ENCODE measurements at regions not wholly inside any gene's neighbourhood (a gene's known extent, or its start where the extent isn't known, plus 50 kb on each side); places are given as distances from the start of the nearest gene placed in this dataset.
"Not testable (repeated sequence)": the region's sequence is repeated elsewhere in the genome, so short reads cannot be mapped to it uniquely, and the experiment has no call there.

DNA sequence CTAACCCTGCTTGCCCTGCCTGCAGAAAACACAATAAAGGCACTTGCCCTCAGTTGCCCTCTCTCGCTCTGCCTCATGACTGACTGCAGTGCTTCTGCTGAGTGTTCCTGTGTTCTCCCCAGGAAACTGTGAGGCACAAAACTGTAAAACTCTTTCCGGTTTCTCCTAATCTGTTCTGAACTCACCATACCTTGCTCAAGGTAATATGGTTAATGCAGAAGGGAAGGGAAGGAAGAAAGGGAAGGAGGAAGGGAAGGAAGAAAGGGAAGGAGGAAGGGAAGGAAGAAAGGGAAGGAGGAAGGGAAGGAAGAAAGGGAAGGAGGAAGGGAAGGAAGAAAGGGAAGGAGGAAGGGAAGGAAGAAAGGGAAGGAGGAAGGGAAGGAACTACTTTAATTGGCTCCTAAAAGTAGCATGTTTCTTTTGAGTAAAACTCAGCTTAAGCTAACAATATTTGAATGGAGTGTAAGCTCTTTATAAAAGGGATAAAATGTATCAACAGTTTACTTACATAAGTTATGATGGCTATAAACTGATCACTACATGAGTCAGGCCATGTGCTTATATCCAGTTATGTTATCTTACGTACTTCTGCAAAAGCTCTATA is 334.0 kb upstream of the CLEC14A start:
- no peak for DNase-seq (ENCODE audit: low read depth, low spot score)

DNA sequence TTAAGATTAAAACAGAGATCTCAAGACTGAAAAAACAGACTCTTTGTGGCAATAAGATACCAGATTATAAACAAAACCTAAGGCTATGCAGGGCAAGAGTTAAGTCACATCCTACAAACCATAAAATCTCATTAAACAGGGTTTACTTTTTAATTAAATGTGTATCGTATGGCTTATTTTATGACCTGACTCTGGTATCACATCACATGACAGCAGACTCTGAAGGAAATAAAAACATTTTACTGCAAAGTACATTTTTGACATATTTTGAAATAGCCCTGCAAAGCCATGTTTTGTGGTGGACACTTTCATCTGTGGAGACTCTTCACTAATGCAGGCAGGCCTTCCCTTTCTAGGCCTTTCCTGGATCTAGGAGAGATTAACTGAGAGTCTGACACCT is 327.6 kb upstream of the CLEC14A start:
- DNase-seq (ENCODE audit: low read depth, low spot score) = no peak

- DNase-seq (ENCODE audit: low read depth, low spot score) = no peak
These were observed 322.4 kb upstream of the CLEC14A start for GRCh38 chr14:38578278-38578681.

DNA sequence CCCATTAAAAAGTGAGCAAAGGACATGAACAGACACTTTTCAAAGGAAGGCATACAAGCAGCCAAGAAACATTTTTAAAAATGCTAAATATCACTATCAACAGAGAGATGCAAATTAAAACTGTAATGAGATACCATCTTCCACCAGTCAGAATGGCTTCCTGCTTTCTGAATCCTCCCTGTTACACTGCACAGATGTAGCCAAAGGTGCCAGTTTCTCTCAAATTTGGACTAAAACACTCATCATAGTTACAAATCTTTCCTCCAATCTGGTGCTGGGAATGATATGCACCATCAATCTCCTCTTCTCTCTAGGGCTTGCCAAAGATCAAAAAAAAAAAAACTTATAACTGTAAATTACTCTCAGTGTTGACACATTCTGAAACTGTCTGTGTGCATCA is 311.8 kb upstream of the CLEC14A start:
- DNase-seq (ENCODE audit: low read depth, low spot score) = no peak

GRCh38 chr14:38561657-38562056 is 305.8 kb upstream of the CLEC14A start:
- no peak for DNase-seq (ENCODE audit: low read depth, low spot score)

- DNase-seq (ENCODE audit: low read depth, low spot score) = no peak
These were observed 303.8 kb upstream of the CLEC14A start for GRCh38 chr14:38559711-38560110.

DNA sequence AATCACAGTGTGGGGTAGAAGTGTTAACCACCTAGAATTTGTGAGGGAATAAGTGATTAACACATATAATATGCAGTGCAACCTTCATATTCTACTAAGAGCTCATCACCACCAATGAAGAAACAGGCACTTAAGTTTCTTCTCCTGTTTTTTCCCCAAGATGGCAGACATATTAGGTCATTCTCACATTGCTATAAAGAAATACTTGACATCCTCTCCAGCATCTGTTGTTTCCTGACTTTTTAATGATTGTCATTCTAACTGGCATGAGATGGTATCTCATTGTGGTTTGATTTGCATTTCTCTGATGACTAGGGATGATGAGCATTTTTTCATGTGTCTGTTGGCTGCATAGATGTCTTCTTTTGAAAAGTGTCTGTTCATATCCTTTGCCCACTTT is 301.5 kb upstream of the CLEC14A start:
- not testable (repeated sequence) for DNase-seq (ENCODE audit: low read depth, low spot score)

DNA sequence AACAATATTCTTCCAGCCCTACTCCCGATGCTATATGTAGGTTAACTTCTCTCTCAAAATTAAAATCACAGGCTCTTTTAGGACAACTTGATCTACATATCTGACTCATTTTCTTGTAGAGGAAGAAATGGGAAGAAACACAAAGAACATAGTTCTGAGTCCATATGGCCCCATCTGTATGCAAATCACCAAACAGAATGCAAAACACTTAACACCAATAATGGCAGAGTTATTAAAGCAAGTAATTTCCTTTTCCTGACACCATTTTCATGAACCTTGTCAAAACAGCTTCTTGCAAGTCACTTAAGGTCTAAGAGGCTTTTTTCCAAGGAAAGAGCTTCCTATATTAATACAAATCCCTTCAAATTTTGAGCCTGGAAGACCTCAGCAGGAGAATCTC is 300.4 kb upstream of the CLEC14A start:
- DNase-seq (ENCODE audit: low read depth, low spot score) = no peak

- no peak for DNase-seq (ENCODE audit: low read depth, low spot score)
These were observed 298.1 kb upstream of the CLEC14A start for GRCh38 chr14:38554026-38554425.

DNA sequence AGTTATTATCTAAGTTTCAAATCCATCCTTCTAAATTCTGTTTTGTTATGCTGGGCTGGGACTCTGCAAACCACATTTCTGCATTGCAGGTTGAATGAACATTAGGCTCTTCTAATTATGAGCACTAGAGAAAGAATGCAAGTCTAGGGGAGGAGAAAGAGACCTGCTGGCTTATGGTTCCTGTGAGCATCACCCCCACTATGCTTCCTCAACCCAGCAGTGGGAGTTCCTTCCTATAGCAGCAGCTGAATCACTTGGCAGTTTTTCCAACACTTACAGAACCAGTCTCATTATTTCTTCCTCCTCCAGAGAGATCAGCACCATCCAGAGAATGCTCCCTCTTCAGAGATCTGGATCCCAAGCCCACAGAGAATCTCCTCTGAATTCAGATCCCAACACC is 297.7 kb upstream of the CLEC14A start:
- DNase-seq (ENCODE audit: low read depth, low spot score) = no peak

GRCh38 chr14:38549564-38549963 is 293.7 kb upstream of the CLEC14A start:
- no peak for DNase-seq (ENCODE audit: low read depth, low spot score)

- no peak for DNase-seq (ENCODE audit: low read depth, low spot score)
These were observed 292.1 kb upstream of the CLEC14A start for GRCh38 chr14:38547961-38548490.

DNA sequence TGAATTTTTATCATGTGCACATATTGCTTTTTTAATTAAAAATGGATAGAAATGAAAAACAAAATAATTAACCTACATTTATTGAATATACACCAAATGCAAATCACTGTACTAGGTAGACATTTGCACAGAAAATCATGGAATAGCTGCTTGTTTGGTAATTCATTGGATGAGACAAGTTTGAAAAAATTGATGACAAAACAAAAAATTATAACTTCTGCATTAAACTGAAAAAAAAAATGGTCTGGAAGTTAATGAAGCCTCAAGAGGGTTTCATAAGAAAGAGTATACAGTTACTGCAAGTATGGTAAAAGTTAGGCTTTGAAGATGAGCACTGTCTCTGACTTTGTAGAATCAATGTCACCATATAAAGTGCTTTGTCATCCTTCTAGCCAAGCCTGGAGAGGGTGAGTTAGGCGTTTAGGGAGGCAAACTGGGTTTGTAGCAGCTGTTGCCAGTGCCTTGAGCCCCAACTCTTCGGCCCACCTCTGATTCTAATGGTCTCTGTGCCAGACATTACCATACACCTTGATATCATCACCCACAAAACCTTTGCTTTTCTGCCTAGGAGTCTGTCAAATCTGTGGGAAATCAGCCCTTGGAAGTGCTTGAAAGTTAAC is 291.1 kb upstream of the CLEC14A start:
- DNase-seq (ENCODE audit: low read depth, low spot score) = no peak

DNA sequence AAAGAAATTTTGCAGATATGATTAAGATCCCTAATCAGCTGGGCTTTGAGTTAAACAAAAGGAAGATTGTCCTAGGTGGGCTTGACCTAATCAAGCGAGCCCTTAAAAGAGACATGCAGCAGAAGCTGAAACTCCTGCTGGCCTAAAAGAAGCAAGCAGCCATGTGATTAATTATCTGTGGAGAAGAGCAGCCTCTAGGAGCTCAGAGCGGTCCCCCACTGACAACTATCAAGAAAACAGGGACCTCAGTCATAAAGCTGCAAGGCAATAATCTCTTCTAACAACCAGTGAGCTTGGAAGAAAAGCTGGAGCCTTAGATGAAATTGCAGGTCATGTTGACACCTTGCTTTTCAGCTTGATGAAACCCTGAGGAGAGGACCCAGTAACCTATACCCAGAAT is 288.9 kb upstream of the CLEC14A start:
- no peak for DNase-seq (ENCODE audit: low read depth, low spot score)

DNA sequence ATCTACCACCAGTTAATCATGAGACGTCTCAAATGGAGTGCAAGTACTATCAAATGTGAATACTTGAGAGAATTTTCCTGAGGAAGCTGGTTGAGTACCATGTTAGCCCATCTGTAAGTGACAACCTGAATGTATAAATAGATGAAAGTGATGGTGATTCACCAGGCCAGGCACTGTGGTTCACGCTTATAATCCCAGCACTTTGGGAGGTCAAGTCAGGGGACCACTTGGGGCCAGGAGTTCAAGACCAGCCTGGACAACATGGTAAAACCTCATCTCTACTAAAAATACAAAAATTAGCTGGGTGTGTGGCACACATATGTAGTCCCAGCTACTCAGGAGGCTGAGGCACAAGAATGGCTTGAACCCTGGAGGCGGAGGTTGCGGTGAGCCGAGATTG is 288.0 kb upstream of the CLEC14A start:
- not testable (repeated sequence) for DNase-seq (ENCODE audit: low read depth, low spot score)

DNA sequence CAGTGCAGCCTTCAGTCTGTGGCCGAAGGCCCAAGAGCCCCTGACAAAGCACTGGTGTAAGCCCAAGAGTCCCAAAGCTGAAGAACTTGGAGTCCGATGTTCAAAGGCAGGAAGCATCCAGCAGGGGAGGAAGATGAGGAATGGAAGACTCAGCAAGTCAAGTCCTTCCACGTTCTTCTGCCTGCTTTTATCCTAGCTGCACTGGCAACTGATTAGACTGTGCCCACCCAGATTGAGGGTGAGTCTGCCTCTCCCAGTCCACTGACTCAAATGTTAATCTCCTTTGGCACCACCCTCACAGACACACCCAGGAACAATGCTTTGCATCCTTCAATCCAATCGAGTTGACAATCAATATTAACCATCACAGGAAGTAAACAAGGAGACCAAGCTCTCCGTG is 282.2 kb upstream of the CLEC14A start:
- DNase-seq (ENCODE audit: low read depth, low spot score) = not testable (repeated sequence)

DNA sequence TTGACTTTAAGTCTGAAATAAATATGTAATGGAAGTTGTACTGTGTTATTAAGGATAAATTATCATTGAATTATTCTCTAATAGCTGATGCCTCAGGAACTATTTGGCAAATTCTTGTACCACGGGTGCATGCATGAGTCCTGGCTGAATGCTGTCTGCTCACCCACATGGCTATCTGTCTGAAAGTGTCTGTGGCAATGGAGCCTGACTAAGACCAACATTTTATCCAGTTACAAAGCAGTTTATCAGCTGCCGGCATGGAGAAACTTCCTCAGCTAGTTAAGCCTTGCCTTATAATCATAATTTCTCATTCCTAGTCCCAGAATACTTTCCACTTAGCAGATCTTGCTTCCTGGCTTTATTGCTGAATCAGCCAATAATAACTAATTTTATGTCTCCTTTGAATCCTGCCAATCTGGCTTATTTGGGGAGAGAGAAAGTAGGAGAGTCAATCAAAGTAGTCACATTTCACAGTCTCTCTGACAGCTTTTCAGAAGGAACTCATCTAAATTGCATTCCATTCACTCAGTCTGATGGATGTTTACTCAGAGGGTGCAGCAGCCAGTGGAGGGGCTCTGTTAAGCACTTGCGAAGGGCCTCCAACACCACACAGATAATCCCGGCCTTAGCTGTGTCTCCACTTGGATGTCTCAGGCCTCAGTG is 280.6 kb upstream of the CLEC14A start:
- no peak for DNase-seq (ENCODE audit: low read depth, low spot score)

DNA sequence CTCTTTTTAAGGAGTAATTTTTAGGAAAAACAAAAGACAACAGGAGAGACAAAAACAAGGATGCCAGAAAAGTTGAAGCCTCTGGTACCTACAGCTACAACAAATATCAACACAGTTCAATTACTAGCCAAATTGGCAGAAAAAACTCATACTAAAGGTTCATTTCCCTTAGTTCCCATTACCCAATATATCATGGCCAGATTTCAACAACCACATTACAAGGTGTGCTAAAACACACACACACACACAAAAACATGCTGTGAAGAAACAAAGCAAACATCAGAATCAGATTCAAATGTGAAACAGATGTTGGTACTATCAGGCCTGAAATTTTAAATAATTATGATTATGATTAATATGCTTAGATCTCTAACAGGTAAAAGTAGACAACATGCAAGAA is 272.7 kb upstream of the CLEC14A start:
- DNase-seq (ENCODE audit: low read depth, low spot score) = no peak

DNA sequence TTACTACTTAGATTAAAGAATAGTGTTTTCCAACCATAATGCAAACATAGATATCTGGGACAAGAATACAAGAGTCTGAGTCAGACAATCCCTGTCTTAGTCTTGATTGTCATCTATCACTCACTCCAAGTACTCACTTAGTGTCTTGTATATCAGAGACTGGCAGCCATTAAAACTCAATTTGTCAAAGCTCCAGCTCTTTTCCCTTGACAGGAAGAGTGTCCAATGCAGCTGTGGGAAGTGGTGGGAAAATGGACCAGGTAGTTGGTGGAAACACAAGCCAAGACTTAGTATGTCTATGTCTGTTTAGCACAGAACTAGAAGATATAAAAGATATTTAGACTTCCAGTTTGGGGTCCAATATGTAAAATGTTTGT is 271.6 kb upstream of the CLEC14A start:
- DNase-seq (ENCODE audit: low read depth, low spot score) = no peak

- DNase-seq (ENCODE audit: low read depth, low spot score) = no peak
These were observed 271.1 kb upstream of the CLEC14A start for GRCh38 chr14:38526826-38527501.

- DNase-seq (ENCODE audit: low read depth, low spot score) = no peak
These were observed 269.0 kb upstream of the CLEC14A start for GRCh38 chr14:38524636-38525509.

DNA sequence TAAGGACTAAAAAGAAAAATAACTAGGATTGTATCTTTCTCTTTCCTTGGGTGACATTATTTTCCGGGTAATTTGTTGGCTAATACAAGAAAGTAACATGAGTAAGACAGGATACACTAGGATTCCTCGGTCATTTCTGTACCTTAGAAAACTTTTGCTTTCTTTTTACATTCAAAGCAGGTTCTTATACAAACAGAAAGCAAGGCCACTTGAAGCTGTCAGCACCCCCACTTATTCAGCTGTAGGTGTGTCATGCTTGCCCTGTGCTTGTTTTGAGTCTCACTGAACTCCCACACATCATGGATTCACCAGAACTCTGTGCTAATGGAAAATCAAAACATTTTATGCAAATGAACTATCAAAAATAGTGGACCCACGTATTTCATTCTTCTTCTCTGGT is 266.8 kb upstream of the CLEC14A start:
- DNase-seq (ENCODE audit: low read depth, low spot score) = no peak
